ENCODE measurements at regions not wholly inside any gene's neighbourhood (a gene's known extent, or its start where the extent isn't known, plus 50 kb on each side); places are given as distances from the start of the nearest gene placed in this dataset.

- intact Hi-C loops (cut with micrococcal nuclease): no loop called here
- Mint-ChIP-seq H3K4me1 (no peaks in the 10 kb centered on the region), H3K9me3 (no peaks in the 10 kb centered on the region), H3K27me3 (no peaks in the 10 kb centered on the region), H3K4me3 (no peak overlapping the region), H3K27ac (no peak overlapping the region), H3K36me3 (ENCODE audit: low read depth) (no peaks in the 10 kb centered on the region)
- no peak for DNase-seq
Measured at GRCh38 chr9:103649086-103649485, 445.0 kb upstream of the SMC2 start.

GRCh38 chr9:103658156-103658555 lies 436.0 kb upstream of the SMC2 start:
- no peaks in the 10 kb centered on the region for H3K9me3 Mint-ChIP-seq
- no peaks in the 10 kb centered on the region for H3K4me1 Mint-ChIP-seq
- no peak overlapping the region for H3K4me3 Mint-ChIP-seq
- DNase-seq: no peak
- intact Hi-C loops (cut with micrococcal nuclease): no loop called here
- no peak overlapping the region for H3K27ac Mint-ChIP-seq
- H3K36me3 Mint-ChIP-seq (ENCODE audit: low read depth): no peaks in the 10 kb centered on the region
- H3K27me3 Mint-ChIP-seq: no peaks in the 10 kb centered on the region

- no peak overlapping the region for H3K4me3 Mint-ChIP-seq
- no peaks in the 10 kb centered on the region for H3K4me1 Mint-ChIP-seq
- no peak overlapping the region for H3K27ac Mint-ChIP-seq
- H3K36me3 Mint-ChIP-seq (ENCODE audit: low read depth): no peaks in the 10 kb centered on the region
- no peak for DNase-seq
- no peaks in the 10 kb centered on the region for H3K27me3 Mint-ChIP-seq
- intact Hi-C loops (cut with micrococcal nuclease): no loop called here
- no peaks in the 10 kb centered on the region for H3K9me3 Mint-ChIP-seq
Measured at GRCh38 chr9:103660830-103661229, 433.3 kb upstream of the SMC2 start.

- intact Hi-C loops (cut with micrococcal nuclease): no loop called here
- no peaks in the 10 kb centered on the region for H3K27me3 Mint-ChIP-seq
- no peak overlapping the region for H3K4me3 Mint-ChIP-seq
- no peaks in the 10 kb centered on the region for H3K9me3 Mint-ChIP-seq
- H3K36me3 Mint-ChIP-seq (ENCODE audit: low read depth): no peaks in the 10 kb centered on the region
- H3K4me1 Mint-ChIP-seq: no peaks in the 10 kb centered on the region
- H3K27ac Mint-ChIP-seq: no peak overlapping the region
- DNase-seq: no peak
Measured at GRCh38 chr9:103661663-103662062, 432.4 kb upstream of the SMC2 start.

GRCh38 chr9:103669296-103669695 lies 424.8 kb upstream of the SMC2 start:
- H3K4me3 Mint-ChIP-seq: no peak overlapping the region
- H3K9me3 Mint-ChIP-seq: no peaks in the 10 kb centered on the region
- no peak for DNase-seq
- intact Hi-C loops (cut with micrococcal nuclease): no loop called here
- no peaks in the 10 kb centered on the region for H3K27me3 Mint-ChIP-seq
- H3K36me3 Mint-ChIP-seq (ENCODE audit: low read depth): no peaks in the 10 kb centered on the region
- H3K27ac Mint-ChIP-seq: no peak overlapping the region
- no peaks in the 10 kb centered on the region for H3K4me1 Mint-ChIP-seq

GRCh38 chr9:103674271-103674670 lies 419.8 kb upstream of the SMC2 start:
- intact Hi-C loops (cut with micrococcal nuclease): no loop called here
- no peaks in the 10 kb centered on the region for H3K9me3 Mint-ChIP-seq
- no peak for DNase-seq
- no peaks in the 10 kb centered on the region for H3K4me1 Mint-ChIP-seq
- H3K27me3 Mint-ChIP-seq: no peaks in the 10 kb centered on the region
- H3K27ac Mint-ChIP-seq: no peak overlapping the region
- H3K36me3 Mint-ChIP-seq (ENCODE audit: low read depth): no peaks in the 10 kb centered on the region
- no peak overlapping the region for H3K4me3 Mint-ChIP-seq

- intact Hi-C loops (cut with micrococcal nuclease): no loop called here
- H3K9me3 Mint-ChIP-seq: no peaks in the 10 kb centered on the region
- H3K4me1 Mint-ChIP-seq: no peaks in the 10 kb centered on the region
- no peak overlapping the region for H3K4me3 Mint-ChIP-seq
- no peak for DNase-seq
- H3K27ac Mint-ChIP-seq: no peak overlapping the region
- no peaks in the 10 kb centered on the region for H3K27me3 Mint-ChIP-seq
- H3K36me3 Mint-ChIP-seq (ENCODE audit: low read depth): no peaks in the 10 kb centered on the region
Measured at GRCh38 chr9:103680581-103680980, 413.5 kb upstream of the SMC2 start.

GRCh38 chr9:103681435-103681834 lies 412.7 kb upstream of the SMC2 start:
- H3K4me1 Mint-ChIP-seq: no peaks in the 10 kb centered on the region
- H3K27me3 Mint-ChIP-seq: no peaks in the 10 kb centered on the region
- H3K36me3 Mint-ChIP-seq (ENCODE audit: low read depth): no peaks in the 10 kb centered on the region
- no peak overlapping the region for H3K4me3 Mint-ChIP-seq
- intact Hi-C loops (cut with micrococcal nuclease): no loop called here
- no peak for DNase-seq
- H3K9me3 Mint-ChIP-seq: no peaks in the 10 kb centered on the region
- no peak overlapping the region for H3K27ac Mint-ChIP-seq

GRCh38 chr9:103700195-103700962 lies 393.7 kb upstream of the SMC2 start:
- DNase-seq: no peak
- Mint-ChIP-seq H3K4me3 (no peak overlapping the region), H3K36me3 (ENCODE audit: low read depth) (no peaks in the 10 kb centered on the region), H3K9me3 (no peaks in the 10 kb centered on the region), H3K4me1 (no peaks in the 10 kb centered on the region), H3K27ac (no peak overlapping the region), H3K27me3 (no peaks in the 10 kb centered on the region)
- intact Hi-C loops (cut with micrococcal nuclease): no loop called here

GRCh38 chr9:103702572-103702971 lies 391.5 kb upstream of the SMC2 start:
- H3K9me3 Mint-ChIP-seq: no peaks in the 10 kb centered on the region
- no peaks in the 10 kb centered on the region for H3K4me1 Mint-ChIP-seq
- H3K27ac Mint-ChIP-seq: no peak overlapping the region
- no peaks in the 10 kb centered on the region for H3K27me3 Mint-ChIP-seq
- no peaks in the 10 kb centered on the region for H3K36me3 Mint-ChIP-seq (ENCODE audit: low read depth)
- DNase-seq: no peak
- intact Hi-C loops (cut with micrococcal nuclease): no loop called here
- no peak overlapping the region for H3K4me3 Mint-ChIP-seq

GRCh38 chr9:103707181-103707580 lies 386.9 kb upstream of the SMC2 start:
- Mint-ChIP-seq H3K4me3 (no peak overlapping the region), H3K36me3 (ENCODE audit: low read depth) (no peaks in the 10 kb centered on the region), H3K27ac (no peak overlapping the region), H3K9me3 (no peaks in the 10 kb centered on the region), H3K4me1 (no peaks in the 10 kb centered on the region), H3K27me3 (no peaks in the 10 kb centered on the region)
- DNase-seq: no peak
- intact Hi-C loops (cut with micrococcal nuclease): no loop called here

GRCh38 chr9:103709366-103709765 lies 384.7 kb upstream of the SMC2 start:
- Mint-ChIP-seq H3K36me3 (ENCODE audit: low read depth) (no peaks in the 10 kb centered on the region), H3K27me3 (no peaks in the 10 kb centered on the region), H3K4me1 (no peaks in the 10 kb centered on the region), H3K9me3 (no peaks in the 10 kb centered on the region), H3K4me3 (no peak overlapping the region), H3K27ac (no peak overlapping the region)
- no peak for DNase-seq
- intact Hi-C loops (cut with micrococcal nuclease): no loop called here

GRCh38 chr9:103713631-103714030 lies 380.5 kb upstream of the SMC2 start:
- no peak overlapping the region for H3K27ac Mint-ChIP-seq
- no peaks in the 10 kb centered on the region for H3K36me3 Mint-ChIP-seq (ENCODE audit: low read depth)
- H3K9me3 Mint-ChIP-seq: no peaks in the 10 kb centered on the region
- intact Hi-C loops (cut with micrococcal nuclease): no loop called here
- no peak for DNase-seq
- H3K27me3 Mint-ChIP-seq: no peaks in the 10 kb centered on the region
- no peak overlapping the region for H3K4me3 Mint-ChIP-seq
- H3K4me1 Mint-ChIP-seq: no peaks in the 10 kb centered on the region

GRCh38 chr9:103714992-103715391 lies 379.1 kb upstream of the SMC2 start:
- no peak overlapping the region for H3K27ac Mint-ChIP-seq
- no peaks in the 10 kb centered on the region for H3K9me3 Mint-ChIP-seq
- intact Hi-C loops (cut with micrococcal nuclease): no loop called here
- no peaks in the 10 kb centered on the region for H3K27me3 Mint-ChIP-seq
- no peak for DNase-seq
- H3K36me3 Mint-ChIP-seq (ENCODE audit: low read depth): no peaks in the 10 kb centered on the region
- no peak overlapping the region for H3K4me3 Mint-ChIP-seq
- no peaks in the 10 kb centered on the region for H3K4me1 Mint-ChIP-seq

GRCh38 chr9:103721056-103721455 lies 373.1 kb upstream of the SMC2 start:
- intact Hi-C loops (cut with micrococcal nuclease): no loop called here
- H3K9me3 Mint-ChIP-seq: no peaks in the 10 kb centered on the region
- no peak overlapping the region for H3K4me3 Mint-ChIP-seq
- H3K27me3 Mint-ChIP-seq: no peaks in the 10 kb centered on the region
- no peaks in the 10 kb centered on the region for H3K36me3 Mint-ChIP-seq (ENCODE audit: low read depth)
- no peaks in the 10 kb centered on the region for H3K4me1 Mint-ChIP-seq
- no peak overlapping the region for H3K27ac Mint-ChIP-seq
- DNase-seq: no peak
